H9 (cell line): ENCODE measurements at regions not wholly inside any gene's neighbourhood (a gene's known extent, or its start where the extent isn't known, plus 50 kb on each side); places are given as distances from the start of the nearest gene placed in this dataset.

ENCODE experiments used
- DNase-seq: peaks from one replicate; pipeline ENCODE4 v3.0.0-alpha.2; 2017
- H2AFZ ChIP-seq: one replicate; pipeline ENCODE4 v1.6.1; 2013; ENCODE audit warnings: mild to moderate bottlenecking, low read length, control low read depth, moderate library complexity
- H2AK5ac ChIP-seq: 2 replicates; pipeline ENCODE4 v1.6.1; 2013; ENCODE audit warnings: low read length, control low read depth, mixed read lengths; ENCODE audit not compliant: insufficient read length
- H2BK120ac ChIP-seq: one replicate; pipeline ENCODE4 v1.6.1; 2013; ENCODE audit warnings: low read depth, mild to moderate bottlenecking, low read length, control low read depth, inconsistent platforms; ENCODE audit not compliant: poor library complexity, severe bottlenecking
- H2BK12ac ChIP-seq: 2 replicates; pipeline ENCODE4 v1.6.1; 2013; ENCODE audit warnings: low read length, control low read depth, mixed read lengths, low read depth; ENCODE audit not compliant: insufficient read length
- H2BK15ac ChIP-seq: 2 replicates; pipeline ENCODE4 v1.6.1; 2013; ENCODE audit warnings: low read depth, low read length, control low read depth
- H2BK20ac ChIP-seq: one replicate; pipeline ENCODE4 v1.6.1; 2013; ENCODE audit warnings: low read depth, mild to moderate bottlenecking, low read length, control low read depth, inconsistent platforms; ENCODE audit not compliant: poor library complexity, severe bottlenecking
- H2BK5ac ChIP-seq: 2 replicates; pipeline ENCODE4 v1.6.1; 2013; ENCODE audit warnings: low read length, control low read depth, mixed read lengths; ENCODE audit not compliant: insufficient read length
- H3K14ac ChIP-seq: 2 replicates; pipeline ENCODE4 v1.6.1; 2013; ENCODE audit warnings: low read length, control low read depth; ENCODE audit not compliant: insufficient read depth
- H3K18ac ChIP-seq: 2 replicates; pipeline ENCODE4 v1.6.1; 2013; ENCODE audit warnings: low read depth, mild to moderate bottlenecking, mixed read lengths, low read length, control low read depth; ENCODE audit not compliant: insufficient read length
- H3K23ac ChIP-seq: 2 replicates; pipeline ENCODE4 v1.6.1; 2013; ENCODE audit warnings: low read length, control low read depth, mixed read lengths, low read depth; ENCODE audit not compliant: insufficient read length
- H3K23me2 ChIP-seq: 2 replicates; pipeline ENCODE4 v1.6.1; 2013; ENCODE audit warnings: low read depth, mild to moderate bottlenecking, mixed read lengths, low read length, control low read depth; ENCODE audit not compliant: insufficient read length, poor library complexity, severe bottlenecking
- H3K27ac ChIP-seq: 2 replicates; pipeline ENCODE4 v1.5.1; 2013; ENCODE audit warnings: low read length, control low read depth, mixed read lengths, low read depth; ENCODE audit not compliant: insufficient read length
- H3K27me3 ChIP-seq: 2 replicates; pipeline ENCODE4 v1.6.1; 2013; ENCODE audit warnings: low read length, control low read depth, inconsistent platforms; ENCODE audit not compliant: insufficient read depth
- H3K4ac ChIP-seq: 2 replicates; pipeline ENCODE4 v1.6.1; 2013; ENCODE audit warnings: low read depth, mild to moderate bottlenecking, control low read depth, inconsistent platforms, low read length, moderate library complexity
- H3K4me1 ChIP-seq: 2 replicates; pipeline ENCODE4 v1.6.1; 2013; ENCODE audit warnings: low read length, control low read depth, inconsistent platforms; ENCODE audit not compliant: insufficient read depth
- H3K4me2 ChIP-seq: 2 replicates; pipeline ENCODE4 v1.6.1; 2013; ENCODE audit warnings: low read length, control low read depth, mixed read lengths; ENCODE audit not compliant: insufficient read length, insufficient read depth
- H3K56ac ChIP-seq: 2 replicates; pipeline ENCODE4 v1.6.1; 2013; ENCODE audit warnings: low read depth, mild to moderate bottlenecking, mixed read lengths, low read length, control low read depth; ENCODE audit not compliant: insufficient read length
- H3K79me1 ChIP-seq: 2 replicates; pipeline ENCODE4 v1.6.1; 2013; ENCODE audit warnings: low read depth, mild to moderate bottlenecking, moderate library complexity, low read length, control low read depth, inconsistent platforms; ENCODE audit not compliant: insufficient read depth, poor library complexity, severe bottlenecking
- H3K79me2 ChIP-seq: 2 replicates; pipeline ENCODE4 v1.6.1; 2013; ENCODE audit warnings: low read length, control low read depth, inconsistent platforms; ENCODE audit not compliant: insufficient read depth
- H3K9ac ChIP-seq: 2 replicates; pipeline ENCODE4 v1.6.1; 2013; ENCODE audit warnings: low read length, control low read depth, mixed read lengths; ENCODE audit not compliant: insufficient read length; ENCODE audit errors: extremely low read depth
- H3K9me3 ChIP-seq: one replicate; pipeline ENCODE4 v1.6.1; 2013; ENCODE audit warnings: low read depth, low read length, inconsistent platforms; ENCODE audit not compliant: control insufficient read depth
- H3T11ph ChIP-seq: one replicate; pipeline ENCODE4 v1.6.1; 2013; ENCODE audit warnings: mild to moderate bottlenecking, low read length, control low read depth, inconsistent platforms
- H4K20me1 ChIP-seq: one replicate; pipeline ENCODE4 v1.6.1; 2013; ENCODE audit not compliant: control insufficient read depth, insufficient read length, insufficient read depth
- H4K5ac ChIP-seq: 2 replicates; pipeline ENCODE4 v1.6.1; 2013; ENCODE audit warnings: low read depth, mild to moderate bottlenecking, mixed read lengths, low read length, control low read depth; ENCODE audit not compliant: insufficient read length
- H4K8ac ChIP-seq: replicated peaks from 2 replicates; pipeline ENCODE4 v1.6.1; 2013; ENCODE audit warnings: low read length, control low read depth, mixed read lengths, low read depth; ENCODE audit not compliant: insufficient read length
- H4K91ac ChIP-seq: 2 replicates; pipeline ENCODE4 v1.6.1; 2013; ENCODE audit warnings: low read depth, mild to moderate bottlenecking, moderate library complexity, mixed read lengths, low read length, control low read depth; ENCODE audit not compliant: insufficient read length
- H3K27ac Mint-ChIP-seq, 3 experiments: 2 replicates in 2 of 3; 3 replicates in 1 of 3; pipeline ENCODE4 v1.8.0; 2020 to 2021; ENCODE audit warnings: mixed read lengths in 3 of 3, mild to moderate bottlenecking in 1 of 3, moderate library complexity in 1 of 3
- H3K27me3 Mint-ChIP-seq: 2 replicates; pipeline ENCODE4 v1.8.0; 2021; ENCODE audit warnings: low read depth, mild to moderate bottlenecking, moderate library complexity, mixed read lengths
- H3K36me3 Mint-ChIP-seq, 3 experiments: 2 replicates in 2 of 3; 3 replicates in 1 of 3; pipeline ENCODE4 v1.8.0; 2020 to 2021; ENCODE audit warnings: low read depth in 3 of 3, mixed read lengths in 3 of 3; ENCODE audit not compliant: insufficient read depth in 1 of 3
- H3K4me1 Mint-ChIP-seq, 2 experiments: 2 replicates each; pipeline ENCODE4 v1.8.0; 2020; ENCODE audit warnings: mixed read lengths in 2 of 2
- H3K4me3 Mint-ChIP-seq, 2 experiments: 2 replicates in 1 of 2; 3 replicates in 1 of 2; pipeline ENCODE4 v1.8.0; 2020 to 2021; ENCODE audit warnings: mild to moderate bottlenecking in 2 of 2, mixed read lengths in 2 of 2, moderate library complexity in 1 of 2
- H3K9me3 Mint-ChIP-seq, 2 experiments: 2 replicates in 1 of 2; 3 replicates in 1 of 2; pipeline ENCODE4 v1.8.0; 2020; ENCODE audit warnings: mild to moderate bottlenecking in 2 of 2, mixed read lengths in 2 of 2, moderate library complexity in 1 of 2
- CTCF ChIP-seq: fragments of 200-600 bp; sonication (generic); conservative IDR thresholded peaks from 3 replicates; pipeline ENCODE4 v1.8.0; 2021; ENCODE audit warnings: antibody characterized with exemption, mild to moderate bottlenecking
- WGBS: extraction: QIAGEN DNeasy Blood & Tissue Kit; methylation state at CpG from one replicate; pipeline ENCODE4 v1.1.7; 2013; ENCODE audit warnings: missing lambda C conversion rate, low lambda C conversion rate, mixed read lengths; ENCODE audit not compliant: insufficient read length; ENCODE audit errors: extremely low coverage; 5-methylcytosine and 5-hydroxymethylcytosine counted together

DNA sequence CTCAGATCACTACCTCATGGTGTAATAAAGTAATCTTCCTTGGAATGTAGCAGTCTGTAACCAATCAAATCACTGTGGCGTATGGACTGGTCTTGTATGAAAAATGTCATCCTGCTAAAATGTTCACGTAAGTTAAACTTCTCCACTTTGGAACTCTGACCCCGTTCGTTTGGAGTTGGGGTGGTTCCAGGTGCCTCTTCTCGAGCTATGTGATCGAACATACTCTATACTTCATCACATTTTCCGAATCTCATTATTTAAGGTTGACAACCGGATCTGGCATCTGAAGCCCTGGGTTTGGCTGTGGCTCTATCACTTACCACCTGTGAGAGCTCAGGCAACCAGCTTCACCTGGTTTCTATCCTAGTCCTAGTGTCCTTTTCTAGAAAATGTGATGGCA lies 148.0 kb upstream of the MYCN start:
- no peak for TF ChIP-seq CTCF
- Histone ChIP-seq H3K23me2 (no peaks in the 10 kb centered on the region), H3K9me3 (no peaks in the 10 kb centered on the region), H2BK5ac (no peak overlapping the region), H2BK20ac (no peak overlapping the region), H3K27ac (no peak overlapping the region), H3K4me2 (no peak overlapping the region), H3T11ph (no peak overlapping the region), H4K8ac (no peak overlapping the region), H4K20me1 (no peaks in the 10 kb centered on the region), H4K5ac (no peak overlapping the region), H3K56ac (no peak overlapping the region), H3K14ac (no peak overlapping the region), H2BK120ac (no peak overlapping the region), H3K79me1 (no peaks in the 10 kb centered on the region), H3K27me3 (no peaks in the 10 kb centered on the region; the same call in 1 of the 2 replicates), H2BK15ac (no peak overlapping the region), H2AFZ (no peak overlapping the region), H2AK5ac (no peak overlapping the region), H3K18ac (no peak overlapping the region), H2BK12ac (no peak overlapping the region), H3K23ac (no peak overlapping the region), H4K91ac (no peak overlapping the region), H3K9ac (no peak overlapping the region), H3K79me2 (no peaks in the 10 kb centered on the region), H3K4ac (no peak overlapping the region), H3K4me1 (no peaks in the 10 kb centered on the region)
- H3K27me3 Mint-ChIP-seq = no peaks in the 10 kb centered on the region; the same call in none of the 2 replicates
- H3K4me3 Mint-ChIP-seq = no peak overlapping the region
- no peaks in the 10 kb centered on the region for H3K9me3 Mint-ChIP-seq
- no peaks in the 10 kb centered on the region for H3K36me3 Mint-ChIP-seq
- DNase-seq = no peak
- H3K4me1 Mint-ChIP-seq = peaks cover 4% of the 10 kb centered on the region in 2 experiments; a peak in 3 of 4 replicates
- no peak overlapping the region for H3K27ac Mint-ChIP-seq
- WGBS = no CpG with 5 or more reads among the region's 8 CpGs
